Dermis microvascular lymphatic vessel endothelial cell (primary cell): ENCODE measurements at regions not wholly inside any gene's neighbourhood (a gene's known extent, or its start where the extent isn't known, plus 50 kb on each side); places are given as distances from the start of the nearest gene placed in this dataset.
A peak's percentile ranks its signal among the peaks of the same experiment; 100 is the strongest.
"Not testable (repeated sequence)": the region's sequence is repeated elsewhere in the genome, so short reads cannot be mapped to it uniquely, and the experiment has no call there.

ENCODE experiments used
- DNase-seq, 2 donors: peaks; one replicate each; pipeline versions ENCODE4 v3.0.0 to v3.0.0-alpha.2; 2010; ENCODE audit warnings: low read depth in 2 of 2

DNA sequence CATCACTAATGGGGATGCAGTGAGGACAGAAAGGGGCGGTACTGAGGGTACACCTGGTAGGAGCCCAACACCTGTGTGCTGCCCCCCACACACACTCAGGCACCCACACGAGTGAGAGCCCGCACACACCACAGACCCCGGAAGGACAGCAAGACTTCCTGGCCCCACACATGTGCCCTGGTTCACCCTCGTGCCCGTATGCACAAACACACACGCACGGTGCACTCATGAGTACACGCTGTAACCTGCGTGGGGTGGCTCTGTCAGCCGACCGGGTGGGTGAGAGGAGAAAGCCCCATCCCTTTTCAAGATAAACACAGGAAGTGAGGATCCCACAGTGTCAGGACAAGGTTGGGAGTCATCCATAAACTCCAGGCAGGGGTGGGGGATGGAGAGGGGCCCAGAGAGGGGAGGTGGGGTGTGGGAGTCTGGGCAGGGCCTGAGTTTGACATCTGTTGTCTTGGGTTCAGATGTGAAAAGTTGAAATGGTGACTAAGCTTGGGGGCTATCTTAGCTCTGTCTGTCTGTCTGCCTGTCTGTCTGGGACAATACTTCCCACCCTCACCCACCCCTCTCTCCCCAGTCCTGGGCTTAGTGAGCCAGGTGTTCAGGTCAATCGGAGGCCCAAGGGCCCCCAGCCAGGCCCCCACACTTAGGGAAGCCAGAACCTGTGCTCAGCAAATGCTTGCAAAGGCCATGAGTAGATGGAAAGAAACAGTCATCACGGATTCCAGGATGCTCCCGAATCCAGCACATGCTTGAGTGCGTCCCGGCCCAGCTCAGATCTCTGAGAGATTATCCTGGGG lies 119.8 kb upstream of the ZBTB40 start:
- no peak for DNase-seq

DNA sequence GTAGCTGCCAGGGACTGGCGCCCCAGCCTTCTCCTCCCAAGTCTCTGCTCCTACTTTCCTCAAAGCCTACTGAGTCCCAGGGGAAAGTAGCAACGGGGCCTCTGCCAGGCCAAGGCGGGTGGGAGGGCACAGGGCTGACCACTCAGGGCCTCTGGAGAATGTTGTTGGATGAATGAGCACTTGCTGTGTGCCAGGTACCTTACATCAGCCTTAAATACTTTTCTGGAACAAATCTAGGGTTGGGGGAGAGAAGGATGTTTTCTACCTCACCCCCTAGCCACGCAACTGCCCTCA lies 119.3 kb upstream of the ZBTB40 start:
- no peak for DNase-seq

DNA sequence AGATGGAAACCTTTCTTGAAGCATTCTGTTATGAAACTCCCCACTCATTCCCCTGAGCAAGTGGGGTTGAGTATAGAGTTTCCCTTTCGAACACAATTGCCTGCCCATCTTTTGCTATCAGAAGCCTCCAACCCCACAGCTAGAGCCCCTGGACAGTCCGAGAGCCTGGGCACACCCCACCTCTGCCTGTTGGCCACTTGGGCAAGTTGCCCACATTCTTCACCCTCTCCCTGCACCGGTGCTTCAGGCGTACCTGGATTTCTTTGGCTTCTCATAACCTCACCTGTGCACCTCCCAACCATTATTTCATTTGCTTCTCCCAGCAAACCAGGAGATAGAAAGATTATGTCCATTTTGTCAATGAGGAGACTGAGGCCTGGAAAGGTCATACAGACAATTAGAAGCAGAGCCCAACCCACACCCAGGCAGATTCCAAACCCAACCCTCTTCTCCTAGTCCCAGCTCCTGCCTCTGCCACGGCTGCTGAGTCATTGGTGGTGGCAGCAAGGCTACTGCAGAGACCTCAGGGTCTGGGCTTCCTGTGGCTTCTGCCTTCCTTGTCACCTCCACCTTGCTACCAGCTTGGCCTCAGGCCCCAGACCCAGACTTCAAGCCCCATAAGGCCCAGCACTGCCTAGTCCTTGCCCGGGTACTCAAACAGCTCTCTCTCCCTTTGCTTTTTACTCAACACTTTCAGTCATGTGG lies 118.7 kb upstream of the ZBTB40 start:
- DNase-seq = no peak

DNA sequence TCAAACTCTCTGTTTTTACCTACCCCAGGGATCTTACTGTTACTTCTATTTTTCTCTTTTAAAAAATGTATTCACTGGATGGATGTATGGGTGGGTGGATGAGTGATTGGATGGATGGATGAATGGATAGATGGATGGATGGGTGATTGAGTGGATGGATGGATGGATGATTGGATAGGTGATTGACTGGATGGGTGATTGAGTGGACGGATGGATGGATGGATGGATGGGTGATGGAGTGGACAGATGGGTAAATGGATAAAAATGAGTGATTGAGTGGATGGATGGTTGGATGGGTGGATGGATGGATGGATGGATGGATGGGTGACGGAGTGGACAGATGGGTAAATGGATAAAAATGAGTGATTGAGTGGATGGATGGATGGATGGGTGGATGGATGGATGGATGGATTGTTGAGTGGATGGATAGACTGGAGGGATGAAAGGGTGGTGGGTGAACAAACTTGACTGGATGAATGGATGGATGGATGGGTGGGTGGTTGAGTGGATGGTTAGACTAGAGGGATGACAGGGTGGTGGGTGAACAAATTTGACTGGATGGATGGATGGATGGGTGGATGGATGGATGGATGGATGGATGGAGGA lies 118.0 kb upstream of the ZBTB40 start:
- no peak for DNase-seq

DNA sequence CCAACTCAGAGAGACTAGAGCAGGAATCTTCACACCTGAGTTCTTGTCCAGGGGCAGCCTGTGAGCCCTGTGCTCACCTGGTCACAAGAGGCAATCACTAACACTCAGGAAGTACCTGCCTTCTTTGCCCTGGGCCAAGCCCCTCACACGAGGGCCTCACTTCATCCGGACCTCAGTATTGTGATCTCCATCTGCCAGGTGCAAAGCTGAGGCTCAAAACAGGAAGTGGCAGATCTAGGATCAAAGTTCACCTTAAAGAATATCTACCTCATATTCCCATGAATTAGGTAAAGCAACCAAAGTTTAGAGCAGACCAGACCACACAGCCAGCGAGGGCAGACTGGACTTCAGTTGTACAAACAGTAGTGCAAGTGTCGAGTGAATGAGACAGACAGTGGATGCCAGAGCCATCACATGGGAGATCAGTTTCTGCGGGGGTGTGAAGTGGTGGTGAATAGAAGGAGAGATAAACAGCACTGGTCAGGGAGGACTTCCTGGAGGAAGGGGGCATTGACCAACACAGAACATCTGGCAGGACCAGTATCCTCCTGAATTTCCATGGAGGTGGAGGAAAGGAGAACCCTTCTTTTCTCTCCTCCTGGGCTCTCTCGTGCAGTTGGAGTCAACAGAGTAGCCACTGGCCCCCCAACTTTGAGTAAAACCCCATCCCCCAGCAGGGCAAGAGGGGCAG lies 116.6 kb upstream of the ZBTB40 start:
- no peak for DNase-seq

DNA sequence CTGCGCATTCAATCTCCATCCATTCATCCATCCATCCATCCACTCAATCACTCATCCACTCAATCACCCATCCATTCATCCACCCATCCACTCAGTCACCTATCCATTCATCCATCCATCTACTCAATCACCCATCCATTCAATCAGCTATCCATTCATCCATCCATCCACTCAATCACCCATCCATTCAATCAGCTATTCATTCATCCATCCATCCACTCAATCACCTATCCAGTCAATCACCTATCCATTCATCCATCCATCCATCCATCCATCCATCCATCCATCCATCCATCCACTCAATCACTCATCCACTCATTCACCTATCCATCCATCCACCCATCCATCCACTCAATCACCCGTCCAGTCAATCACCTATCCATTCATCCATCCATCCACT lies 115.4 kb upstream of the ZBTB40 start:
- not testable (repeated sequence) for DNase-seq

DNA sequence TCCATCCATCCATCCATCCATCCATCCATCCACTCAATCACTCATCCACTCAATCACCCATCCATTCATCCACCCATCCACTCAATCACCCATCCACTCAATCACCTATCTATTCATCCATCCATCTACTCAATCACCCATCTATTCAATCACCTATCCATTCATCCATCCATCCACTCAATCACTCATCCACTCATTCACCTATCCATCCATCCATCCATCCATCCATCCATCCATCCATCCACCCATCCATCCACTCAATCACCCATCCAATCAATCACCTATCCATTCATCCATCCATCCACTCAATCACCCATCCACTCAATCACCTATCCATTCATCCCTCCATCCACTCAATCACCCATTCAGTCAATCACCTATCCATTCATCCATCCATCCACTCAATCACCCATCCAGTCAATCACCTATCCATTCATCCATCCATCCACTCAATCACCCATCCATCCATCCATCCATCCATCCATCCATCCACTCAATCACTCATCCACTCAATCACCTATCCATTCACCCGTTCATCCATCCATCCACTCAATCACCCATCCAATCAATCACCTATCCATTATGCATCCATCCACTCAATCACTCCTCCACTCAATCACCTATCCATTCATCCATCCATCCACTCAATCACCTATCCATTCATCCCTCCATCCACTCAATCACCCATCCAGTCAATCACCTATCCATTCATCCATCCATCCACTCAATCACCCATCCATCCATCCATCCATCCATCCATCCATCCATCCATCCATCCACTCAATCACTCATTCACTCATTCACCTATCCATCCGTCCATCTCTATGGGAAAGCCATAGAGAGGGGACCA lies 114.7 kb upstream of the ZBTB40 start:
- not testable (repeated sequence) for DNase-seq

DNA sequence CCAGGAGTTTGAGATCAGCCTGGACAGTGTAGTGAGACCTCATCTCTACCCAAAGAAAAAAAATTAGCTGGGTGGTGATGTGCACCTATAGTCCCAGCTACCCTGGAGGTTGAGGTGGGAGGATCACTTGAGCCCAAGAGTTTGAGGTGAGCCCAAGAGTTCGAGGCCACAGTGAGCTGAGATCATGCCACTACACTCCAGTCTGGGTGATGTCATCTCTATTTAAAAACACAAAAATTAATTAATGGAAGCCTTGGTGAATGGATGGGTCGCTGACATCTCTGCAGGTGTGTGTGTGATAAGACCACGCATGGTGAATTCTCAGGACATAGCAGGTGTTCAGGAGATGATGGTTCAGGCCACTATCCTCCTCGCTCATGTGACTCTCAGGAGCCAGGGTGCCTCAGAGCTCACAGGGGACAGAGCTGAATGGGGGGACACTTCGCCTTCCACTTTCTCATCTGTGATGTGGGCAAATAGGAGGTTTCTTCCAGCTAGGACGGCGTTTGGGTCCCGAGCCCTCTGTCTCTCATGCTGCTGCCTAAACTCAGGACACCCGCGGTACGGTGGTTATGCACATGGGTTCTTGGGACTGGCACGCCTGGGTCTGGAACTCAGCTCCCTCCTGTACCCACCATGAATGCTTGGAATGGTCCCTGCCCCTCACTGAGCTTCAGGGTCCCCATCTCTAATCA lies 113.4 kb upstream of the ZBTB40 start:
- no peak for DNase-seq

DNA sequence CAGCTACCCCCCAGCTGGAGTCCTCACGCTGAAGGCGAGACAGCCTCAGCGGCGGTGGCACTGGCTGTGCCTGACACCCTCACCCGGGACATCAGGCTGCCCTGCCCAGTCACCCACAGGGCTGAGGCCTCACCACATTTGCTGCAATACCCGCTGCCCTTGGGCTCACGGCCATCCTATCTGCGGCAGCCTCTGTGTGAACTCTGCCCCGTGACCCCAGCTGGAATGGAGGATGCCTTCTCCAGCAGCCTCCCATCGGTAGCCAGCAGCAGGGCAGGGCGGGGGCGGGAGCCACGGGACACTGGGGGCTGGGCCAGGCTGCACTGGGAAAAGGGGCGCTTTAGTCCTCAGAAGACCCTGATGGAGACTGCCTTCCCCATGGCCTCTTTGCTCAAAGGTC lies 112.4 kb upstream of the ZBTB40 start:
- no peak for DNase-seq

DNA sequence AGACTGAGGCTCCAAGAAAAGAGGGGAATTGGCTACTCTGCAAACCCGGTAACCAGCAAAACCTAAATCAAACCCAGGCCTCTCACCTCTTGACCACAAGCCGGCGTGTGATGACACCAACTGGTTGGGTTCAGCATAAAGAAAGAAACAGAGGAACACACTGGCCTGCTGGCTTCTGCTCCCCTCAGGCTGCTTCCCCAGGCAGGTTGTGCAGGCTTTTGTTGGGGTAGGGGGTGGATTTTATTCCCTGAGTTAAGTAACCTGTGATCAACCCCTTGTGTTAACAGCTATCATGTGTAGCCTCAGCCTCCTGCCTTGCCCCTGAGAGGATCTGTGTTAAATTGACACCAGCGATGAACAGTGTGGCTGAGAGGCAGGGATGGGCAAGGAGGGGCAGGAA lies 111.6 kb upstream of the ZBTB40 start:
- DNase-seq = no peak

DNA sequence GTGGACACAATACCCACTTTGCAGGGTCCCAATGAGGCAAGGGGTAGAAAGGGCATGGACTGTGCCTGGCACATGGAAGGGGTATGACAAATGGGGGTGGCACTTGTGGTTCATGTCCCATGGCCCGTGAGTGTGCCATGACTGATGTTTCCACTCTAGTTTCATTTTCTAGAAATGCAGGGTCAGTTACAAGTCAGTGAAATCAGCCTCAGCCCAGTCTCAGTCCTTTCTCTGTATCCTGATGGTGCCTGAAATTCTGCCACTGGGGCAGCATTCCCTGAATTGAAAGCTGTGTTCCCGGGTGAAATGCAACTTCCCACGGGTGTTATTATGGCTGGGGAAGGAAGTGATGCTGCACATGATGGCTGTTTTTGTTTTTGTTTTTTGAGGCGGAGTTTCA lies 110.8 kb upstream of the ZBTB40 start:
- DNase-seq = no peak

DNA sequence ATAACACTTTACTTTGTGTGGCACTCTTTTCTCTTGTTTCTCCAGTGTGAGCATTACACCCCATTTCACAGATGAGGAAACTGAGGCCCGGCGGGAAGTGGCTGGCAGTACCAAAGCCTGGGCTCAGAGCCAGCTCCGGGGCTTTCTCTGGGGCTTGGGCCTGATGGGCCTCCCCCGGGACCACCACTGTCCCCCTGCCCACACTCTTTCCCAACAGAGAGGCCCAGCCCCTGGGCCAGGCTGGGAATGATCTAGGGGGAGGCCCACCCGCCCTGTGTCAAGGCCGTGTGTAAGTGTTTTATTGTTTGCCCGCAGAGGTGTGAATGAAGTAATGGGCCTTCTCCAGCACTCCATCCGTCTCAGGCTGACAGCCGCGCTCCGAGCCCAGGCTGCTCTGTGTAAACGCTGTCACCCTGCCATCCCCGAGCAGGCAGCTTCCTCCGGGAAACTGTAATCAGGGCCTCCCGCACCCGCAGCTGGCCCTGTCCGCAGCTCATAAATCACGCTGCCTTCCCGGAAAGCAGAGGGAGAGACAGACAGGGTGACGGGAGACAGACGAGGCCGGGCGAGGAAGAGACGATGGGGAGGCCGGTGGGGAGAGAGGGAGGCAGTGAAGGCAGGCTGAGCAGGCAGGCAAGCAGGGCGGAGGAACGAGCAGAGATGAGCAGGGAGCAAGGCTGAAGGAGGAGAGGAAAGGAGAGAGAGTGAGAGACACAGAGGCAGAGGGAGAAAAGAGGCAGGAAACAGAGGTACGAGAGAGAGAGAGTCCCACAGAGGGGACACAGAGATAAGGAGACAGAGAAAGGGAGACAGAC lies 109.7 kb upstream of the ZBTB40 start:
- peak; percentile 24 to 66 for DNase-seq

DNA sequence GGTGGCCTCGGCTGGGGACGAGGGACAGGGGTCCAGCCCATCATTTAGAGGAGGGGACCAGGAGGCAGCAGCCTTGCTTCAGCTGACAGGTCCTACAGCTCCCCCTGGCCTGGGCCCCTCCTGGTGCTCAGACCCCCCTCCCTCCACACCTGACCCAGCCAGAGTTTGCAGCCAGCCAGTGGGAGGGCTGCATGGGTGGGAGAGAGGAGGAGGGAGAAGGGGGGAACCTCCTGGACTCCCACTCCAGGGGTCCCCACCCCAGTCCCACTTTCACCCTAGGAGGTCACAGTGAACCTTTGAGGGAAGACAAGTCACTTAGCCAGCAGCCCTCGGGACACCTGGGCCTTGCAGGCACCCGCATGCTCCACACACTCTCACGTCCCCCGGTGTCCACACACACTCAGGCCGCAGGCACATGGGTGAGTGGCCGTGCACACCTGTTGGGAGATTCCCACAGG lies 108.9 kb upstream of the ZBTB40 start:
- DNase-seq = no peak

DNA sequence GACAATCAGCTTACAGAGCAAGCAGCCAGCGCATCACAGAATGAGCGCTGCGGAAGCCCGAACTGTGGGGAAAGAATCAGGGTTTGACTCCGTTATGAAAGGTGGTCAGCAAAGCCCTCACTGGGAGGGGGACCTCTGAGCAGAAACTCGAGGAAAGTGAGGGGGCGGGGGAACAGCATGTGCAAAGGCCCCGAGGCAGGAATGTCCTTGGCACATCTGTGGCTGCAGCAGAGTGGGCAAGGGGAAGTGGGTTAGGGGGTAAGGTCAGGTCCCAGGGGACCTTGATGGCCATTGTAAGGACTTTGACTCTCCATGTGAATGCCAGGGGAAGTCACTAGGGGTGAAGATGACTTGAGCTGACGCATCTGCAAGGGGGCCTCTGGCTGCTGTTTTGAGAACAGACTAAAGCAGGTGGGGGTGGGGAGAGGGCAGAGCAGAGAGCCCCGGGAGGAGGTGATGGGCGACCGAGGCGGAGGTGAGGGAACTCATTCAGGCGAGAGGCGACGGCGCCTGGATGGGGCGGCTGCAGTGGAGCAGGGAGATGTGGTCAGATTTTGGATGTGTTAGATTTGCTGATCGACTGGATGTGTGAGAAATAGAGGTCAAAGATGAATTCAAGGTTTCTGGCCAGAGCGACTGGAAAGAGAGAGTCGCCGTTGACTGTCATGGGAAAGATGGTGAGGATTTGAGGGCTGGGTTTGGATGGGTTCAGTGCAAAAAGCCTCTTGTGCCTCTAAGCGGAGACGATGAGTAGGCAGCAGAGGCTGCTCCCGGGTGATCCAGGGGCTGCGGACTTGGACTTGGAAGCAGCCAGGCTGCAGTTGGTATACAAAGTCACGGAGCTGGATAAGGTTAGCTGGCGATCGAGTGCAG lies 108.0 kb upstream of the ZBTB40 start:
- DNase-seq = no peak

DNA sequence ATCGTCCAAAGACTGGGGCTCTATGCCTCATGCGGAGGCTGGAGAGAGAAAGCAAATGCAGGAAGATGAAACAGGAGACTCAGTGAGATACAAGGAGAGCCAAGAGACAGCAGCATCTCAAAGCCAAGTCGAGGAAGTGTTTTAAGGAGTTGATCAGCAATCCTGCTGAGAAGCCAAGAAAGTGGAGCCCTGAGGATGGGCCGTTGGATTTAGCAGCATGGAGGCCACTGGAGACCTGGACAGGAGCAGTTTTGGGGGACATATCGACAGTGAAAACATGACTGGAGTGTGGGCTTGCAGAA lies 107.4 kb upstream of the ZBTB40 start:
- no peak for DNase-seq

DNA sequence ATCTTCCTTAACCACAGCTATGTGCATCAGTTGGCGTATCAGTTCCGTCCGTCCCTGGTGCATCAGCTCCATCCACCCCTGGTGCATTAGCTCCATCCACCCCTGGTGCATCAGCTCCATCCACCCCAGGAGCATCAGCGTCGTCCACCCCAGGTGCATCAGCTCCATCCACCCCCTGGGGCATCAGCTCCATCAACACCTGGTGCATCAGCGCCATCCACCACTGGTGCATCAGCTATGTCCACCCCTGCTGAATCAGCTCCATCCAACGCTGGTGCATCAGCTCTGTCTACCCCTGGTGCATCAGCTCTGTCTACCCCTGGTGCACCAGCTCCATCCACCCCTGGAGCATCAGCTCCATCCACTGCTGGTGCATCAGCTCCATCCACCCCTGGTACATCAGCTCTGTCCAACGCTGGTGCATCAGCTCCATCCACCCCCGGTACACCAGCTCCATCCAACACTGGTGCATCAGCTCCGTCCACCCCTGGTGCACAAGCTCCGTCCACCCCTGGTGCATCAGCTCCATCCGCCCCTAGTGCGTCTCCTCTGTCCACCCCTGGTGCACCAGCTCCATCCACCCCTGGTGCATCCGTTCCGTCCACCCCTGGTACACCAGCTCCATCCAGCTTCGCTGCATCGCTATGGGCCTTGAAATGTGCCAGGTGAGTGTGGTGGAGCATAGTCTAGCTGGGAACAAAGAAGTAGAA lies 106.6 kb upstream of the ZBTB40 start:
- no peak for DNase-seq

DNA sequence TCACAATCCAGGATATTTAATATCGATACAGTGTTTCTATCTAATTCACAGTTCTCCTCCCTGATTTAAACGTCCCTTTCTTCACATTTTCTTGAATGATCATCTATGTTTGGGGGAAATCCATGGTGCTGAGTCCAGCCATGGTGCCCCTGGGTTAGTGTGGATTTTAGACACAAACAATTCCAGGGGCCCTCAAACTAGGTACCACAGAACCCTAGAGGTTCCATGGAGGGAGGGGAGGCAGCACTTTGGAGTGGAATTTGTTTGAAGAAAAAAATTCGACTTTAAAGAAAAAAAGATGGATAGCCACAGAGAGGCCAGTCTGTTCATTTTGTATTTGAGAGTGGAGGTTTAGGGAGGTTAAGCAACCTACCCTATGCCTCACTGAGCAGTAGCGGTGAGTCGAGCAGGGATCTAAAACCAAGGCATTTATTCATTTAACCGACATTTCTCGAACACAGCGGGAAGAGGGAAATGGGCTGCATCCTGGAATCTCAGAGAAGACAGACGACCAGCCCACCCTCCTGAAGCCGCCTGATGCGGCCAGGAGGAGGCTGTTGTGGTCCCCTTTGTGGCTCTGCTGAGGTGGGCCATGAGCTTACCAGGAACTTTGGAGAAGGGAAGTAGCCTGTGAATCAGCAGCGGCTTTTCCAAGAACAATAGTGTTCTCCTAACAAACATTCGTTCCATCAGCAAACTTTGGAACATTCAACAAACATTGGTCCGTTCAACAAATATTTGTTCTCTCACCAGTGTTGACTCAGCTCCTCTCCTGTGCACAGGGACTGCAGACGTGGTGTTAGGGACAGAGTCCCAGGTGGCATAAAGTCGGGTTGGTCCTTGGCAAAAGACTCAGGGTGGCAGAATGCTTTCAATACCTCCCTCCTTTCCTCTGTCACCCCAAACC lies 103.5 kb upstream of the ZBTB40 start:
- DNase-seq = peak; percentile 15 to 67
